ENCODE measurements at regions not wholly inside any gene's neighbourhood (a gene's known extent, or its start where the extent isn't known, plus 50 kb on each side); places are given as distances from the start of the nearest gene placed in this dataset.

DNA sequence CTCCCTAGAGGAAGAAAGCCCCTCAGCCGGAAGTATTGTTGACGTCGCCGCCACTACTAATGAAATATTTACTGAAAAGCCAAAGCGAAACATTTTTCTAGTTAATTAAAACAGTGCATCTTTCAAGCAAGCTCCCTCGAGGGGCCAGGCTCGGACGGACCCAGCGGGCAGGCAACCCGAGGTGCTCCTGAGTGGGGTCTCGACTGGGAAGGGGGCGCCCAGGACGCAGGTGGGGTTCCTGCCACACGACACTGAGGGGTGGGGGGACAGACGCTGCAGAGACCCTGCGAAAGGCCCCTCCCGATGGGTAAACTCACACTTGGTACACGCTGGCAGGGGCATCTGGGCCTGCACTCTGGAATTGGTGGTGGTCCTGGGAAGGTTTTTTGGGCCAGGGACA lies 72.4 kb upstream of the ADGRA1 start:
- no peaks in the 10 kb centered on the region for H3K4me1 Mint-ChIP-seq
- no peak for TF ChIP-seq ZNF219 (CRISPR knock-in tag; IDR thresholded peaks at IDR 0.05; ENCODE audit: borderline replicate concordance)
- TF ChIP-seq, protein P1, sequence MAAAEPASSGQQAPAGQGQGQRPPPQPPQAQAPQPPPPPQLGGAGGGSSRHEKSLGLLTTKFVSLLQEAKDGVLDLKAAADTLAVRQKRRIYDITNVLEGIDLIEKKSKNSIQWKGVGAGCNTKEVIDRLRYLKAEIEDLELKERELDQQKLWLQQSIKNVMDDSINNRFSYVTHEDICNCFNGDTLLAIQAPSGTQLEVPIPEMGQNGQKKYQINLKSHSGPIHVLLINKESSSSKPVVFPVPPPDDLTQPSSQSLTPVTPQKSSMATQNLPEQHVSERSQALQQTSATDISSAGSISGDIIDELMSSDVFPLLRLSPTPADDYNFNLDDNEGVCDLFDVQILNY (CRISPR knock-in tag; IDR thresholded peaks at IDR 0.05): no peak
- no peak for TF ChIP-seq ETV6 (CRISPR knock-in tag; IDR thresholded peaks at IDR 0.05)
- no peak for TF ChIP-seq ZNF121 (CRISPR knock-in tag; IDR thresholded peaks at IDR 0.05)
- TF ChIP-seq, protein P2, sequence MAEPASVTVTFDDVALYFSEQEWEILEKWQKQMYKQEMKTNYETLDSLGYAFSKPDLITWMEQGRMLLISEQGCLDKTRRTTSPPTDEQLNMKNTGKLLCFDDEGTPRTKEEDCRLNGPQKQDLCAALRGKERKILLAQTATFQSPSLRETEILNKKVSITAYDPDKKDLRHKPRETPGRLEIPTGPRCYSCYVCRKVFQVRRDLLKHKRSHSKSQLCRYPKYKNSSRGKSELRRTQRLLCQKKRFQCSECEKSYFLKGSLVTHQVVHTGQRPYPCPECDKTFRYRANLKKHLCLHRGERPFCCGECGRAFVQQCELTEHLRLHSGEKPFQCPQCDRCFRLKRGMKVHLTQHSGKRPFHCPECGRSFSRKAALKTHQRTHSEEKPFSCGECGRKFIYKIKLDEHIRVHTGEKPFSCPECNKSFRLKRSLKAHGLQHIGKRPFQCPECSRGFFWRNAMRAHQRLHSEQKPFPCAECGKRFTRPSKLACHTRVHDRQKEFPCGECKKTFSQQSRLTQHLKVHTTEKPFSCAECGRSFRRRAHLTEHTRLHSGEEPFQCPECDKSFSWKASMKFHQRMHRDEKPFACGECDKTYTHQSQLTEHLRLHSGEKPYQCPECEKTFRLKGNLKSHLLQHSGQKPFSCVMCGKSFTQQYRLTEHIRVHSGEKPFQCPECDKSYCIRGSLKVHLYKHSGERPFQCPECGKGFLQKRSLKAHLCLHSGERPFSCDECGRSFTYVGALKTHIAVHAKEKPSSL (CRISPR knock-in tag; conservative IDR thresholded peaks at IDR 0.05): no peak
- TF ChIP-seq CTCF (IDR thresholded peaks at IDR 0.05): no peak
- TF ChIP-seq ZNF423 (CRISPR knock-in tag; IDR thresholded peaks at IDR 0.05): no peak
- no peak for TF ChIP-seq SP1 (CRISPR knock-in tag; conservative IDR thresholded peaks at IDR 0.05)
- no peak for TF ChIP-seq FOXP1 (CRISPR knock-in tag; IDR thresholded peaks at IDR 0.05; ENCODE audit: borderline replicate concordance)
- TF ChIP-seq TCF7 (CRISPR knock-in tag; IDR thresholded peaks at IDR 0.05; ENCODE audit: low read depth): no peak
- no peak for DNase-seq (ENCODE audit: low spot score)
- ChIA-PET POLR2A (no interaction called here), CTCF (no interaction called here)
- no peaks in the 10 kb centered on the region for H3K27me3 Mint-ChIP-seq (ENCODE audit: low read depth)
- no peak for ATAC-seq
- H3K27ac Mint-ChIP-seq: 0 out of 2 replicates have a peak overlapping the region, but pooled peaks have one; percentile 45
- H3K9me3 Mint-ChIP-seq: no peaks in the 10 kb centered on the region
- H3K4me3 Mint-ChIP-seq: no peak overlapping the region
- H3K36me3 Mint-ChIP-seq: no peaks in the 10 kb centered on the region

GRCh38 chr10:133014416-133015210 lies 72.2 kb upstream of the CFAP46 start:
- no peak overlapping the region for H3K4me3 Mint-ChIP-seq
- H3K4me1 Mint-ChIP-seq: no peaks in the 10 kb centered on the region
- no peak for TF ChIP-seq ZNF416 (CRISPR knock-in tag; IDR thresholded peaks at IDR 0.05)
- ChIA-PET CTCF (no interaction called here), POLR2A (no interaction called here)
- H3K27me3 Mint-ChIP-seq (ENCODE audit: low read depth): no peaks in the 10 kb centered on the region
- ATAC-seq: no peak
- no peak for DNase-seq (ENCODE audit: low spot score)
- H3K27ac Mint-ChIP-seq: no peak overlapping the region
- H3K36me3 Mint-ChIP-seq: no peaks in the 10 kb centered on the region
- H3K9me3 Mint-ChIP-seq: no peaks in the 10 kb centered on the region

- peak overlapping the region; percentile 32; the same call in 1 of the 2 replicates for H3K27ac Mint-ChIP-seq
- no peak overlapping the region for H3K4me3 Mint-ChIP-seq
- H3K9me3 Mint-ChIP-seq: no peaks in the 10 kb centered on the region
- POLR2A ChIA-PET: no interaction called here
- CTCF ChIA-PET: no interaction called here
- H3K36me3 Mint-ChIP-seq: no peaks in the 10 kb centered on the region
- no peaks in the 10 kb centered on the region for H3K4me1 Mint-ChIP-seq
- H3K27me3 Mint-ChIP-seq (ENCODE audit: low read depth): no peaks in the 10 kb centered on the region
- no peak for DNase-seq (ENCODE audit: low spot score)
- no peak for ATAC-seq
- TF ChIP-seq ATF1 (CRISPR knock-in tag; IDR thresholded peaks at IDR 0.05) (no peak), NR3C1 (CRISPR knock-in tag; conservative IDR thresholded peaks at IDR 0.05; ENCODE audit: low read depth) (no peak), IRF2 (CRISPR knock-in tag; IDR thresholded peaks at IDR 0.05; ENCODE audit: borderline replicate concordance, low read depth) (no peak), KAT7 (CRISPR knock-in tag; IDR thresholded peaks at IDR 0.05; ENCODE audit: borderline replicate concordance) (no peak), ZNF317 (CRISPR knock-in tag; IDR thresholded peaks at IDR 0.05; ENCODE audit: borderline replicate concordance, low read depth) (no peak), MXD4 (CRISPR knock-in tag; IDR thresholded peaks at IDR 0.05; ENCODE audit: borderline replicate concordance) (no peak), JUN (CRISPR knock-in tag; IDR thresholded peaks at IDR 0.05) (no peak), ZNF121 (CRISPR knock-in tag; IDR thresholded peaks at IDR 0.05) (no peak), ZNF396 (CRISPR knock-in tag; IDR thresholded peaks at IDR 0.05; ENCODE audit: borderline replicate concordance) (no peak), ZBTB21 (CRISPR knock-in tag; IDR thresholded peaks at IDR 0.05; ENCODE audit: borderline replicate concordance) (no peak), SMAD4 (CRISPR knock-in tag; IDR thresholded peaks at IDR 0.05) (no peak), ATF2 (CRISPR knock-in tag; IDR thresholded peaks at IDR 0.05; ENCODE audit: borderline replicate concordance, low read depth) (no peak), ETV6 (CRISPR knock-in tag; IDR thresholded peaks at IDR 0.05) (no peak)
- TF ChIP-seq, protein P3, sequence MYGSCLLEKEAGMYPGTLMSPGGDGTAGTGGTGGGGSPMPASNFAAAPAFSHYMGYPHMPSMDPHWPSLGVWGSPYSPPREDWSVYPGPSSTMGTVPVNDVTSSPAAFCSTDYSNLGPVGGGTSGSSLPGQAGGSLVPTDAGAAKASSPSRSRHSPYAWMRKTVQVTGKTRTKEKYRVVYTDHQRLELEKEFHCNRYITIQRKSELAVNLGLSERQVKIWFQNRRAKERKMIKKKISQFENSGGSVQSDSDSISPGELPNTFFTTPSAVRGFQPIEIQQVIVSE (CRISPR knock-in tag; IDR thresholded peaks at IDR 0.05; ENCODE audit: borderline replicate concordance): no peak
- TF ChIP-seq, protein P4, sequence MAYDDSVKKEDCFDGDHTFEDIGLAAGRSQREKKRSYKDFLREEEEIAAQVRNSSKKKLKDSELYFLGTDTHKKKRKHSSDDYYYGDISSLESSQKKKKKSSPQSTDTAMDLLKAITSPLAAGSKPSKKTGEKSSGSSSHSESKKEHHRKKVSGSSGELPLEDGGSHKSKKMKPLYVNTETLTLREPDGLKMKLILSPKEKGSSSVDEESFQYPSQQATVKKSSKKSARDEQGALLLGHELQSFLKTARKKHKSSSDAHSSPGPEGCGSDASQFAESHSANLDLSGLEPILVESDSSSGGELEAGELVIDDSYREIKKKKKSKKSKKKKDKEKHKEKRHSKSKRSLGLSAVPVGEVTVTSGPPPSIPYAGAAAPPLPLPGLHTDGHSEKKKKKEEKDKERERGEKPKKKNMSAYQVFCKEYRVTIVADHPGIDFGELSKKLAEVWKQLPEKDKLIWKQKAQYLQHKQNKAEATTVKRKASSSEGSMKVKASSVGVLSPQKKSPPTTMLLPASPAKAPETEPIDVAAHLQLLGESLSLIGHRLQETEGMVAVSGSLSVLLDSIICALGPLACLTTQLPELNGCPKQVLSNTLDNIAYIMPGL (CRISPR knock-in tag; IDR thresholded peaks at IDR 0.05): no peak
These were observed 71.1 kb upstream of the CFAP46 start for GRCh38 chr10:133013463-133013862.

Data from WTC11 (cell line).